NT2/D1 (cell line): ENCODE measurements at regions not wholly inside any gene's neighbourhood (a gene's known extent, or its start where the extent isn't known, plus 50 kb on each side); places are given as distances from the start of the nearest gene placed in this dataset.

Source experiments
- SUZ12 ChIP-seq: IDR thresholded peaks from 2 replicates; pipeline ENCODE4 v1.6.1; 2011; ENCODE audit not compliant: insufficient read length, insufficient read depth; ENCODE audit errors: extremely low read depth
- YY1 ChIP-seq: IDR thresholded peaks from 2 replicates; pipeline ENCODE4 v1.6.1; 2011; ENCODE audit not compliant: insufficient read length, insufficient read depth
- ZNF274 ChIP-seq: IDR thresholded peaks from 2 replicates; pipeline ENCODE4 v1.6.1; 2011; ENCODE audit warnings: mild to moderate bottlenecking, low read depth, low read length

GRCh38 chr6:146950351-146950835, 253.8 kb upstream of the STXBP5 start:
- TF ChIP-seq YY1 (no peak), ZNF274 (no peak), SUZ12 (no peak)
